ENCODE measurements at regions not wholly inside any gene's neighbourhood (a gene's known extent, or its start where the extent isn't known, plus 50 kb on each side); places are given as distances from the start of the nearest gene placed in this dataset.

DNA sequence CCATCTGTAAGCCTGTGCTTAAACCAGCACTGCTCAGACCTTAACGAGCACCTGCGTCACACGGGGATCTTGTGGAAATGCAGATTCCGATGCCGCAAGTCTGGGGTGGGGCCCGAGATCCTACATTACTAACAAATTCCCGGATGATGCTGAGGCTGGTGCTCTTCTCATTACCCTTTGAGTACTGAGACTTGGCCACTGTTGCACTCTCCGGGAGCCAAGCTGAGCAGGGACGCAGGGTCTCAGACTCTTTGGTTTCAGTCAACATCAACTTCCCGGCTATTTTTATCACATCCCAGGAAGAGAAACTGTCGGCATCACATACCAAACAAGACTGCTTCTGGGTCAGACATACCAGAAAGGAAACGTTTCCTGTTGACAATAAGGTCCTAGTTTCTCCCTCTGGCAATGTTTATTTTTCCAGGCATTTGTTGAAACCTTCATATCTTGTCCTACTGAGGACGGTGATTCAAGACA, 276.6 kb downstream of the SHQ1 start:
- Histone ChIP-seq H3K36me3 (ENCODE audit: control insufficient read depth in 2 of 2, extremely low read depth in 1 of 2, insufficient read depth in 2 of 2, low read length in 2 of 2) (no peaks in the 10 kb centered on the region), H3K79me2 (ENCODE audit: control insufficient read depth, insufficient read depth, low read length) (no peaks in the 10 kb centered on the region), H3K4me2 (ENCODE audit: insufficient read depth, low read length) (no peak overlapping the region), H3K27me3 (ENCODE audit: control insufficient read depth in 2 of 2, insufficient read depth in 2 of 2, low read length in 2 of 2) (peaks cover 0 to 2% of the 10 kb centered on the region in 2 experiments), H4K20me1 (replicated peaks; ENCODE audit: control insufficient read depth, extremely low read depth, insufficient read depth, low read length) (no peaks in the 10 kb centered on the region), H3K4me1 (ENCODE audit: control insufficient read depth, extremely low read depth, insufficient read depth, low read length) (no peaks in the 10 kb centered on the region), H2AFZ (ENCODE audit: low read depth, low read length) (no peak overlapping the region), H3K27ac (ENCODE audit: insufficient read depth, low read depth, low read length) (no peak overlapping the region), H3K9me3 (replicated peaks; ENCODE audit: control insufficient read depth, insufficient read depth, low read length) (no peaks in the 10 kb centered on the region), H3K9me1 (replicated peaks; ENCODE audit: control insufficient read depth, extremely low read depth, insufficient read depth, low read length) (no peaks in the 10 kb centered on the region), H3K4me3 (replicated peaks in 1 of 3; ENCODE audit: insufficient read depth in 1 of 3, low read depth in 1 of 3, low read length in 3 of 3) (no peak overlapping the region), H3K9ac (replicated peaks; ENCODE audit: extremely low read depth, insufficient read depth, low read length) (no peak overlapping the region)
- no peak for TF ChIP-seq FOS (IDR thresholded peaks at IDR 0.05; ENCODE audit: borderline replicate concordance, insufficient read depth, low read length)
- intact Hi-C loops (cut with micrococcal nuclease) (no loop called here), dilution Hi-C loops (cut with MboI; ENCODE audit: extremely low pct_ligation_motif_present, low sequenced_read_pairs) (no loop called here)
- ChIA-PET POLR2A (no interaction called here), CTCF (no interaction called here)
- BruUV-seq (replicated peaks), result no TSS peak
- DNase-seq (ENCODE audit: low read depth, low spot score), result no peak
- FAIRE-seq, result no peak

- H3K4me1 ChIP-seq (ENCODE audit: control insufficient read depth, extremely low read depth, insufficient read depth, low read length), result no peaks in the 10 kb centered on the region
- H4K20me1 ChIP-seq (replicated peaks; ENCODE audit: control insufficient read depth, extremely low read depth, insufficient read depth, low read length), result no peaks in the 10 kb centered on the region
- intact Hi-C loops (cut with micrococcal nuclease) (no loop called here), dilution Hi-C loops (cut with MboI; ENCODE audit: extremely low pct_ligation_motif_present, low sequenced_read_pairs) (no loop called here)
- BruUV-seq (replicated peaks), result no TSS peak
- H3K27ac ChIP-seq (ENCODE audit: insufficient read depth, low read depth, low read length), result no peak overlapping the region
- TF ChIP-seq FOS (IDR thresholded peaks at IDR 0.05; ENCODE audit: borderline replicate concordance, insufficient read depth, low read length) (no peak), GATA2 (IDR thresholded peaks at IDR 0.05; ENCODE audit: insufficient read depth, insufficient read length, low read depth, low read length) (no peak), MYC (IDR thresholded peaks at IDR 0.05; ENCODE audit: low read depth, low read length) (no peak)
- TF ChIP-seq, protein P1, sequence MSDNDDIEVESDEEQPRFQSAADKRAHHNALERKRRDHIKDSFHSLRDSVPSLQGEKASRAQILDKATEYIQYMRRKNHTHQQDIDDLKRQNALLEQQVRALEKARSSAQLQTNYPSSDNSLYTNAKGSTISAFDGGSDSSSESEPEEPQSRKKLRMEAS (IDR thresholded peaks at IDR 0.05; ENCODE audit: insufficient read depth, insufficient read length), result no peak
- no peaks in the 10 kb centered on the region for H3K9me3 ChIP-seq (replicated peaks; ENCODE audit: control insufficient read depth, insufficient read depth, low read length)
- no peak overlapping the region for H3K4me2 ChIP-seq (ENCODE audit: insufficient read depth, low read length)
- H3K9ac ChIP-seq (replicated peaks; ENCODE audit: extremely low read depth, insufficient read depth, low read length), result no peak overlapping the region
- ChIA-PET CTCF (no interaction called here), POLR2A (no interaction called here)
- no peak overlapping the region for H2AFZ ChIP-seq (ENCODE audit: low read depth, low read length)
- H3K9me1 ChIP-seq (replicated peaks; ENCODE audit: control insufficient read depth, extremely low read depth, insufficient read depth, low read length), result no peaks in the 10 kb centered on the region
- H3K79me2 ChIP-seq (ENCODE audit: control insufficient read depth, insufficient read depth, low read length), result no peaks in the 10 kb centered on the region
- no peak overlapping the region for H3K4me3 ChIP-seq (replicated peaks in 1 of 3; ENCODE audit: insufficient read depth in 1 of 3, low read depth in 1 of 3, low read length in 3 of 3)
- FAIRE-seq, result no peak
- DNase-seq (ENCODE audit: low read depth, low spot score), result no peak
- H3K36me3 ChIP-seq (ENCODE audit: control insufficient read depth in 2 of 2, extremely low read depth in 1 of 2, insufficient read depth in 2 of 2, low read length in 2 of 2), result no peaks in the 10 kb centered on the region
- H3K27me3 ChIP-seq (ENCODE audit: control insufficient read depth in 2 of 2, insufficient read depth in 2 of 2, low read length in 2 of 2), result peaks cover 0 to 2% of the 10 kb centered on the region in 2 experiments
Observed at GRCh38 chr3:72571052-72571451, 277.2 kb downstream of the SHQ1 start.

Measured in endothelial cell of umbilical vein (primary cell).